GM12873 (cell line): ENCODE measurements at regions not wholly inside any gene's neighbourhood (a gene's known extent, or its start where the extent isn't known, plus 50 kb on each side); places are given as distances from the start of the nearest gene placed in this dataset.

Experiments used
- CTCF ChIP-seq: IDR thresholded peaks from 2 replicates; pipeline ENCODE4 v1.5.1; 2012; ENCODE audit warnings: low read depth, mild to moderate bottlenecking, moderate library complexity, low read length, control low read depth; ENCODE audit not compliant: insufficient read depth; ENCODE audit errors: missing control alignments

- no peak for TF ChIP-seq CTCF
These were observed 293.8 kb downstream of the HS3ST3B1 start for GRCh38 chr17:14594690-14595089.

GRCh38 chr17:14593956-14594355 is 293.1 kb downstream of the HS3ST3B1 start:
- no peak for TF ChIP-seq CTCF

GRCh38 chr17:14590459-14591250 is 289.8 kb downstream of the HS3ST3B1 start:
- no peak for TF ChIP-seq CTCF

- TF ChIP-seq CTCF, result no peak
These were observed 284.2 kb downstream of the HS3ST3B1 start for GRCh38 chr17:14585099-14585498.

GRCh38 chr17:14582996-14583395 is 282.1 kb downstream of the HS3ST3B1 start:
- TF ChIP-seq CTCF, result no peak

- TF ChIP-seq CTCF, result no peak
These were observed 280.4 kb downstream of the HS3ST3B1 start for GRCh38 chr17:14581186-14581830.

GRCh38 chr17:14580499-14580898 is 279.6 kb downstream of the HS3ST3B1 start:
- TF ChIP-seq CTCF, result no peak
